GM21528 (cell line): ENCODE measurements at regions not wholly inside any gene's neighbourhood (a gene's known extent, or its start where the extent isn't known, plus 50 kb on each side); places are given as distances from the start of the nearest gene placed in this dataset.

Source experiments
- ATAC-seq: cut with Tn5 transposase; IDR thresholded peaks from one replicate; pipeline ENCODE4 v1.9.1; 2021; ENCODE audit warnings: mild to moderate bottlenecking, moderate library complexity; ENCODE audit not compliant: unreplicated experiment, low FRiP score

DNA sequence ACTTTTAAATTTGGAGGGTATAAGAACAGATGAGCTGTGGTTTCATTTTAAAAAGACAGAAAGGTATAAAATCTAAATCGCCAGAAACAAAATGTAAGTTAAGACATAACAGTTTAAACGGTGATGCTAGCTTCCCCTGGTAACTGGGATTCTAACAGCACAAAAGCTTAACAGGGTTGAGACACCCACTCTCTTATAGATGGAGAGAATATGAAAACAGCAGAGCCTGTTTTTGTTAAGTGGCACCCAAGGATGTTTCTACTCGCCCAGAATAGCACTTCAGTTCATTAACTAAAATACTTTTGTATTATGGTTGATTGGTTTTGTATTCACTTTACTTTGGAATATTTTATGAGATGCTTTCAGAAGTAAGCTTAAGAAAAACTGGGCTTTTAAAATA is 151.9 kb upstream of the RND3 start:
- no peak for ATAC-seq

GRCh38 chr2:150631236-150631821 is 143.9 kb upstream of the RND3 start:
- ATAC-seq = no peak

GRCh38 chr2:150630587-150631235 is 143.2 kb upstream of the RND3 start:
- no peak for ATAC-seq

- ATAC-seq = no peak
Measured at GRCh38 chr2:150627526-150627925, 140.1 kb upstream of the RND3 start.

DNA sequence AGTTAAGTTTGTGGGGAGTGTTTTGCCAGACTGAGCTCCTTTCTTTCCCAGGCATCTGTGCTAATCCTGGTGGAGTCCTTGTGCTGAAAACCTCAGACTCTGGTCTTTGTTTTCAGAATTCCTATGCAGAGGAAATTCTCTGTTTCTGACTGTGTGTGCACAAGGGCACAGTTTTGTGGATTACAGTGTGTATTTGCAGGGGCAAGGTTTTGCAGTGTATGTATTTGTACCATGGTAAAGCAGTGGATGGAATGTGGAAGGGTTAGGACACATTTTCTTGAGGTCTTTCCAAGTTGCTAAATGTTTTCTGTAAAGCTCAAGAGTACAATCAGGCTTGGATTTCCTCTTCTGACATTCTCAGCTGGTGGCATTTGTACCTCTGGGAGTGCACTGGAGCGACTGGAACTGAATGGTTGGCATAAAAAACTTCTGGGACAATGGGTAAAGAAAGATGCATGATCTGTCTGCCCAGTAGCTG is 139.5 kb upstream of the RND3 start:
- no peak for ATAC-seq

DNA sequence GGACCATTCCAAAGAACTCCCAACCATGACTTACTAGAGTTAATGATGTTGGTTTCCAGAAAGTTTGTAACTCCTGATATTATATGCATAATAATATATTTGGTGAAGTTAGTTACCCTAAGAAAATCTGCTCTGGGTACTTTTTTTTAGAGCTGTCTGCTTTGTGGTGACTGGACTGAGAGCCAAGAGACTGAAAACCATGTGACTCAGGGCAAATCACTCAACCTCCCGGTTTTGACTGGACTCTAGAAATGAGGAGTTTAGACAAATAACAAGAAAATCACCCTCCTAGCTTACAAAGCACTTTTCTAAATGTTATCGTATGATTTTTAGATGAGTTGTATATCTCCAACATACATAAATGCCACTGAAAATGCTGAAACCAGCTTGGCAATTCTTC is 138.3 kb upstream of the RND3 start:
- ATAC-seq = no peak

GRCh38 chr2:150625303-150625702 is 137.8 kb upstream of the RND3 start:
- no peak for ATAC-seq

GRCh38 chr2:150624001-150624401 is 136.5 kb upstream of the RND3 start:
- ATAC-seq = no peak

DNA sequence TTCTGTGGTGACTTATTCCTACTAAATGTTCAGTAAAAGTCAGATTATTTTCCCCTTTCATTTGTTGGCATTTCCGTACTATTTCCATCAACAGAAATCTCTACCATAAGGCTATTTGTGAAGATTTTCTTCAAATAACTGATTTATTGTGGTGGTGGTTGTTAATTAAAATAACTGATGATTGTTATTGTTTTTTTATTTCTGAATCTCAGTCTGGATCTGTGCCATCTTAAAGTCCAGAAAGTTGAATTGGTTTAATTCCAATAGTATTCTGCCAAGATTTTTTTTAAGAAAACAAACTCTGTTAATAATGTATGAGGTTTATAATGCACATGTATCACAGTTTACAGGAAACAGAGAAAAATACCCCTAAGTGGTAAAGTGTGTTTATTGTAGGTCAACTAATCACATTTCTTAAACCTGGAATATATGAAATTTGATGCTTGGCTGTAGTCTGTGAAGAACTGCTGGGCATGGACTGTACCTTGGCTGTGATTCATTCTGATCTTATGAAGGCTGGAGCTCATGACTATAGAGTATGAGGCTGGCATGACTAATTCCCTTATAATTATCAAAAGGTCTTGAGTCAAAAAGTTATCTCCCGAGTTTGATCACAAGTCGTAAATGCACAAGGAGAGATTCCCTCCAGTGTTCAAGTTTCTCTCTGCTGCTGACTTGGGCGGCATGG is 134.2 kb upstream of the RND3 start:
- no peak for ATAC-seq

GRCh38 chr2:150620855-150621254 is 133.4 kb upstream of the RND3 start:
- no peak for ATAC-seq

GRCh38 chr2:150620416-150620815 is 132.9 kb upstream of the RND3 start:
- no peak for ATAC-seq

- ATAC-seq = no peak
Measured at GRCh38 chr2:150619607-150620330, 132.3 kb upstream of the RND3 start.

DNA sequence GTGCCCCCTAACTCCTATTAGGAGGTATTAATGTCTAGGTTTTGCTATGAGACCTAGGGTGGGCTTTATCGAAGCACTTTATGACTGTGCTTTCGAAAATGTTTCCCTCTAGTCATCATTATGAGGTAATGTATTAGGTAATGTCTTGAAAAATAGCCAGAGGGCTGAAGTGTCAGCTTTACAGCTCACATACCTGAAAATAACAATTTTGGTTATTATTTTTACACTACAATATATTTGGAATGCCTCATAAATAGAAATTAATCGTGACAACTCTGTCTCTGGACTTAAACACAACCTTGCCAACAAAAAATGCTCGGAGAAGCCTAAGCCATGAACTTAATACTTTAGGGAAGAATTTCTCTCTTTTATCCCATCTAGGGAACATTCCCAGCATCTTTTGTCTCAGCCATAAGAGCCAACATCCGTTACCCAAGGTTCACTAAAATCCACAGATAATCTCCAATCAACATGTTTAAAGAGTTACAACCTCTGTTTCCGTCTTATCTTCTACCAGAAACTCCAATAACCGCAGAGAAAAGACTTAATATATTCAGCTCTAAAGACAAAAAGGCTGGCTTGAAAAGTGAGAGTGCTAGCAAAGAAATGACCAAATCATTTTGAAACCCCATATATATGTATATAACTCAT is 130.9 kb upstream of the RND3 start:
- no peak for ATAC-seq

GRCh38 chr2:150617351-150617978 is 130.0 kb upstream of the RND3 start:
- no peak for ATAC-seq

DNA sequence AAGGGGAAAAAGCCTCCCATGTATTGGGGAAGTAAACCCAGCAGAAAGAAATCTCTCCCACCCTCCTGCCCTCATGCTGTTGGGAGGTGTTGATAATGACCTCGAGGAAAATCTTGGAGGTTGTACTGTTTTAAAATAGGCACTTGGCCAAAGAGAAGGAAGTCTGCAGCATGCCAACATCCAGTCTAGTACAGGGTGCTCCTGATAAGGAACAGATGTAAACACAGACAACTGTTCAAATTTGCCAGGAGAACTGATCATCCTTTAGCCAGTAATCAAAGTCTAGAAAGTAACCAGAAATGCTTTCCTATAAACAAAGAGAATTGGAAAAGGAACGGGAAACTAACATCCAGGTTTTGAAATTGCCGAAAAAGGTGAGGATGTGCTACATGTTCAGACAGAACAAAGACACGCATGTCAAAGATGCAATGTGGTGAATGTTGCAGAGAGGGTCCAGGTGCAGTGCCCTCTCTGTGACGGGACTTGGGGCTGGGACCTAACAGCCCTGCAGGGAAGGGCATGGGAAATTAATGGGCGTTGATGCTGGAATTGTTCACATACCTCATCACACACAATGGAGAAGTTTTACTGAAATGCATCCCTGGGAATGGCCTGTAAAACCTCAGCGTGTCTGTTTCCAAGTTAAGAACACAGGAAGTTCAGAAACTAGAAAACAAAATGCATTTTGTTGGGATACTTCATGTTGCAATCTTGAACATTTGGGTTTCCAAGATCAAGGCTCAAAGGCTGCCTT is 125.7 kb upstream of the RND3 start:
- no peak for ATAC-seq

GRCh38 chr2:150610670-150611279 is 123.3 kb upstream of the RND3 start:
- no peak for ATAC-seq

- ATAC-seq = no peak
Measured at GRCh38 chr2:150609831-150610582, 122.5 kb upstream of the RND3 start.

GRCh38 chr2:150608341-150608740 is 120.9 kb upstream of the RND3 start:
- ATAC-seq = no peak
